Germinal center (tissue), 1 donor: ENCODE measurements at regions not wholly inside any gene's neighbourhood (a gene's known extent, or its start where the extent isn't known, plus 50 kb on each side); places are given as distances from the start of the nearest gene placed in this dataset.
"Not testable (repeated sequence)": the region's sequence is repeated elsewhere in the genome, so short reads cannot be mapped to it uniquely, and the experiment has no call there.

ENCODE experiments used
- DNase-seq: peaks from one replicate; pipeline ENCODE4 v3.0.0; 2012; ENCODE audit warnings: mixed read lengths, low spot score

- no peak for DNase-seq
These were observed 405.3 kb upstream of the CLINT1 start for GRCh38 chr5:158264264-158264663.

GRCh38 chr5:158261674-158262367, 402.9 kb upstream of the CLINT1 start:
- no peak for DNase-seq

GRCh38 chr5:158256096-158256495, 397.2 kb upstream of the CLINT1 start:
- DNase-seq, result no peak

- DNase-seq, result no peak
These were observed 396.7 kb upstream of the CLINT1 start for GRCh38 chr5:158255609-158256008.

GRCh38 chr5:158246661-158247060, 387.7 kb upstream of the CLINT1 start:
- DNase-seq, result no peak

- no peak for DNase-seq
These were observed 386.6 kb upstream of the CLINT1 start for GRCh38 chr5:158245513-158245912.

- no peak for DNase-seq
These were observed 385.9 kb upstream of the CLINT1 start for GRCh38 chr5:158244882-158245281.

GRCh38 chr5:158236511-158237335, 377.8 kb upstream of the CLINT1 start:
- no peak for DNase-seq

- no peak for DNase-seq
These were observed 376.2 kb upstream of the CLINT1 start for GRCh38 chr5:158235159-158235547.

- no peak for DNase-seq
These were observed 375.6 kb upstream of the CLINT1 start for GRCh38 chr5:158234323-158235158.

- no peak for DNase-seq
These were observed 374.9 kb upstream of the CLINT1 start for GRCh38 chr5:158233735-158234322.

- DNase-seq, result not testable (repeated sequence)
These were observed 368.4 kb upstream of the CLINT1 start for GRCh38 chr5:158227314-158227713.

GRCh38 chr5:158226496-158226895, 367.6 kb upstream of the CLINT1 start:
- no peak for DNase-seq

GRCh38 chr5:158224253-158224652, 365.3 kb upstream of the CLINT1 start:
- no peak for DNase-seq

- no peak for DNase-seq
These were observed 364.2 kb upstream of the CLINT1 start for GRCh38 chr5:158223054-158223600.

GRCh38 chr5:158212917-158213316, 354.0 kb upstream of the CLINT1 start:
- no peak for DNase-seq

GRCh38 chr5:158212237-158212636, 353.3 kb upstream of the CLINT1 start:
- no peak for DNase-seq

- DNase-seq, result no peak
These were observed 350.4 kb upstream of the CLINT1 start for GRCh38 chr5:158209219-158209908.

GRCh38 chr5:158207733-158208132, 348.8 kb upstream of the CLINT1 start:
- DNase-seq, result no peak

- DNase-seq, result no peak
These were observed 347.0 kb upstream of the CLINT1 start for GRCh38 chr5:158205992-158206391.

- DNase-seq, result no peak
These were observed 344.3 kb upstream of the CLINT1 start for GRCh38 chr5:158203261-158203660.
